Esophagus muscularis mucosa (tissue), 4 donors: ENCODE measurements at regions not wholly inside any gene's neighbourhood (a gene's known extent, or its start where the extent isn't known, plus 50 kb on each side); places are given as distances from the start of the nearest gene placed in this dataset.

Experiments
- DNase-seq: peaks from one replicate; pipeline ENCODE4 v3.0.0-alpha.2; 2017; ENCODE audit errors: extremely low spot score
- H3K27ac ChIP-seq, 4 donors: fragments of 200-600 bp; sonication (generic); replicated peaks in 1 of 4; 1 replicate in 3 of 4; 2 replicates in 1 of 4; pipeline ENCODE4 v1.5.1; 2016 to 2019; ENCODE audit warnings: mild to moderate bottlenecking in 1 of 4
- H3K27me3 ChIP-seq, 4 donors: fragments of 200-600 bp; sonication (generic); one replicate each; pipeline versions ENCODE4 v1.5.1 to v1.6.0; 2016 to 2019
- H3K36me3 ChIP-seq, 4 donors: fragments of 200-600 bp; sonication (generic); one replicate each; pipeline ENCODE4 v1.5.1; 2016 to 2019
- H3K4me1 ChIP-seq, 4 donors: fragments of 200-600 bp; sonication (generic); one replicate each; pipeline ENCODE4 v1.5.1; 2016 to 2019
- H3K4me3 ChIP-seq, 4 donors: fragments of 200-600 bp; sonication (generic); 1 replicate in 2 of 4; 2 replicates in 2 of 4; pipeline ENCODE4 v1.5.1; 2016 to 2019; ENCODE audit warnings: mild to moderate bottlenecking in 4 of 4, moderate library complexity in 1 of 4
- H3K9me3 ChIP-seq, 4 donors: fragments of 200-600 bp; sonication (generic); 1 replicate in 3 of 4; 2 replicates in 1 of 4; pipeline ENCODE4 v1.5.1; 2016 to 2019
- EP300 ChIP-seq: sonication (generic); formaldehyde crosslinking; IDR thresholded peaks from one replicate; pipeline ENCODE4 v1.6.1; 2017; ENCODE audit warnings: antibody characterized with exemption
- POLR2A ChIP-seq: fragments of 450-650 bp; IDR thresholded peaks from one replicate; pipeline ENCODE4 v1.6.1; 2017; ENCODE audit warnings: antibody characterized with exemption, moderate library complexity, mild to moderate bottlenecking, low read depth
- POLR2AphosphoS5 ChIP-seq, 2 donors: sonication (generic); formaldehyde crosslinking; IDR thresholded peaks; one replicate each; pipeline ENCODE4 v1.6.1; 2017; ENCODE audit warnings: antibody characterized with exemption in 2 of 2
- WGBS: methylation state at CpG from one replicate; pipeline ENCODE4 v1.1.5; 2018; 5-methylcytosine and 5-hydroxymethylcytosine counted together
- intact Hi-C: fragments of 100-400 bp; cut with DNase I; formaldehyde crosslinking; loops from one replicate; pipeline ENCODE4 v1.15.1; 2023
- TF ChIP-seq, protein P1 (sequence below), 3 experiments: fragments of 200-600 bp in 2 of 3; fragments of 450-650 bp in 1 of 3; sonication (generic) in 2 of 3; IDR thresholded peaks; one replicate each; pipeline ENCODE4 v1.5.1; 2017 to 2019; ENCODE audit warnings: antibody characterized with exemption in 3 of 3, mild to moderate bottlenecking in 2 of 3, moderate library complexity in 1 of 3

DNA sequence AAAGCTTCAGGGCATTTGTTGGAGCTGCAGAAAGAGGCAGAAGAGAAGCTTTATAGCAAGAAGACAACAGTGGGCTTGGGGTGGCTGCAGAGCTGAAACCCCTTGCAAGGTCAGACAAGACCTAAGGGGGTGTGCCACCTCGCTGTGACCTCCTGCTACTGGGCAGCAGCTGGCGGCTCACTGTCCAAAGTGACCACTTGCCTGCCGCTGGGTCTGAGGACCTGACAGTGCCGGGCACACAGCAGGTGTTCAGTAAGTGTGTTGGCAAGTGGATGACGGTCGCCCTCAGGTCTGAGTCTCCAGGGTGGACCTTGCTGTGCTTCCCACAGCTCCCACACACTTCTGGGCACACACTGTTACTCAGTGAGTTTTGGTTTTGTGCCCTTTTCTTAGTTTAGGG, 336.5 kb downstream of the C16orf95 start:
- DNase-seq: no peak

GRCh38 chr16:86982347-86982596, 334.9 kb downstream of the C16orf95 start:
- H3K4me3 ChIP-seq: no peak overlapping the region
- no peak for TF ChIP-seq POLR2AphosphoS5 (IDR thresholded peaks at IDR 0.05)
- TF ChIP-seq EP300: no peak
- TF ChIP-seq POLR2A: no peak
- TF ChIP-seq, protein P1, sequence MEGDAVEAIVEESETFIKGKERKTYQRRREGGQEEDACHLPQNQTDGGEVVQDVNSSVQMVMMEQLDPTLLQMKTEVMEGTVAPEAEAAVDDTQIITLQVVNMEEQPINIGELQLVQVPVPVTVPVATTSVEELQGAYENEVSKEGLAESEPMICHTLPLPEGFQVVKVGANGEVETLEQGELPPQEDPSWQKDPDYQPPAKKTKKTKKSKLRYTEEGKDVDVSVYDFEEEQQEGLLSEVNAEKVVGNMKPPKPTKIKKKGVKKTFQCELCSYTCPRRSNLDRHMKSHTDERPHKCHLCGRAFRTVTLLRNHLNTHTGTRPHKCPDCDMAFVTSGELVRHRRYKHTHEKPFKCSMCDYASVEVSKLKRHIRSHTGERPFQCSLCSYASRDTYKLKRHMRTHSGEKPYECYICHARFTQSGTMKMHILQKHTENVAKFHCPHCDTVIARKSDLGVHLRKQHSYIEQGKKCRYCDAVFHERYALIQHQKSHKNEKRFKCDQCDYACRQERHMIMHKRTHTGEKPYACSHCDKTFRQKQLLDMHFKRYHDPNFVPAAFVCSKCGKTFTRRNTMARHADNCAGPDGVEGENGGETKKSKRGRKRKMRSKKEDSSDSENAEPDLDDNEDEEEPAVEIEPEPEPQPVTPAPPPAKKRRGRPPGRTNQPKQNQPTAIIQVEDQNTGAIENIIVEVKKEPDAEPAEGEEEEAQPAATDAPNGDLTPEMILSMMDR (IDR thresholded peaks at IDR 0.05): no peak
- intact Hi-C loops: no loop called here
- H3K27me3 ChIP-seq: peaks cover 0 to 30% (median 0%) of the 10 kb centered on the region in 4 donors
- no peak overlapping the region for H3K27ac ChIP-seq
- WGBS: 77% methylated on average over 3 of the region's 3 CpGs
- DNase-seq: no peak
- no peaks in the 10 kb centered on the region for H3K9me3 ChIP-seq
- H3K4me1 ChIP-seq: peaks cover 0 to 4% (median 0%) of the 10 kb centered on the region in 4 donors
- H3K36me3 ChIP-seq: no peaks in the 10 kb centered on the region

More for the DNA sequence above, 336.5 kb downstream of the C16orf95 start:
- TF ChIP-seq EP300: no peak
- TF ChIP-seq POLR2A: no peak
- TF ChIP-seq POLR2AphosphoS5 (IDR thresholded peaks at IDR 0.05): no peak
- TF ChIP-seq, protein P1 (IDR thresholded peaks at IDR 0.05): no peak
- no peaks in the 10 kb centered on the region for H3K36me3 ChIP-seq
- no peak overlapping the region for H3K27ac ChIP-seq
- no peaks in the 10 kb centered on the region for H3K9me3 ChIP-seq
- intact Hi-C loops: no loop called here
- H3K27me3 ChIP-seq: peaks cover 0 to 34% (median 0%) of the 10 kb centered on the region in 4 donors
- H3K4me1 ChIP-seq: peaks cover 0 to 7% (median 3%) of the 10 kb centered on the region in 4 donors
- no peak overlapping the region for H3K4me3 ChIP-seq
- WGBS: 76% methylated on average over 6 of the region's 6 CpGs

DNA sequence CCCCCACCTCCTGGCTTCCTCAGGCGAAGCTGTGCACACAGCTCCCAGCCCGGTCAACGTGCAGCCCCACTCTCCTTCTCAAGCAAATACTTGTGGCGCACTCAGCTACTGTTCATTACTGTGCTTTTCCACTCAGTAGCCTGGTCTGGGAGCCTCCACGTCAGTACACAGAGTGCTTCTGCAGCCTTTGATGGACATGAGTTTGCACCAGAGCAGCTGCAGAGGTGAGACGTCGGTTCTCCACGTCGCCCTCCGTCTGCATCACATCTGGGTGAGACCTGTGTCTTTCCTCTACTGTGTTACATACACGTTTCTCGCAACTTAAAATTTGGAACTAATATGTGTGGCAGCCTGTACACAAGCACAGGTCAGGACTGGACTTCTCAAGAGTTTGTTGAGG, 334.3 kb downstream of the C16orf95 start:
- TF ChIP-seq POLR2AphosphoS5 (IDR thresholded peaks at IDR 0.05) (no peak), POLR2A (no peak), EP300 (no peak)
- TF ChIP-seq, protein P1 (IDR thresholded peaks at IDR 0.05): no peak
- 84% methylated on average over 12 of the region's 12 CpGs for WGBS
- Histone ChIP-seq H3K27ac (no peak overlapping the region), H3K9me3 (no peaks in the 10 kb centered on the region), H3K4me1 (peaks cover 0 to 5% (median 0%) of the 10 kb centered on the region in 4 donors), H3K36me3 (no peaks in the 10 kb centered on the region), H3K4me3 (no peak overlapping the region), H3K27me3 (peaks cover 0 to 31% (median 0%) of the 10 kb centered on the region in 4 donors)
- intact Hi-C loops: no loop called here
- no peak for DNase-seq

- intact Hi-C loops: no loop called here
- H3K4me1 ChIP-seq: peaks cover 0 to 9% (median 0%) of the 10 kb centered on the region in 4 donors
- H3K27ac ChIP-seq: no peak overlapping the region
- no peaks in the 10 kb centered on the region for H3K9me3 ChIP-seq
- TF ChIP-seq POLR2A (no peak), EP300 (no peak)
- DNase-seq: no peak
- H3K27me3 ChIP-seq: peaks cover 0 to 31% (median 0%) of the 10 kb centered on the region in 4 donors
- no peaks in the 10 kb centered on the region for H3K36me3 ChIP-seq
- H3K4me3 ChIP-seq: no peak overlapping the region
Observed at GRCh38 chr16:86983621-86984020, 333.6 kb downstream of the C16orf95 start.

- TF ChIP-seq POLR2A (no peak), EP300 (no peak), POLR2AphosphoS5 (IDR thresholded peaks at IDR 0.05) (no peak)
- TF ChIP-seq, protein P1 (IDR thresholded peaks at IDR 0.05): no peak
- Histone ChIP-seq H3K36me3 (no peaks in the 10 kb centered on the region), H3K4me3 (no peak overlapping the region), H3K27ac (no peak overlapping the region), H3K9me3 (no peaks in the 10 kb centered on the region), H3K4me1 (peaks cover 0 to 9% (median 0%) of the 10 kb centered on the region in 4 donors), H3K27me3 (peaks cover 0 to 31% (median 0%) of the 10 kb centered on the region in 4 donors)
- intact Hi-C loops: no loop called here
- DNase-seq: no peak
- 78% methylated on average over 10 of the region's 10 CpGs for WGBS
Observed at GRCh38 chr16:86984343-86984742, 332.8 kb downstream of the C16orf95 start.
